ENCODE measurements at regions not wholly inside any gene's neighbourhood (a gene's known extent, or its start where the extent isn't known, plus 50 kb on each side); places are given as distances from the start of the nearest gene placed in this dataset.
"Not testable (repeated sequence)": the region's sequence is repeated elsewhere in the genome, so short reads cannot be mapped to it uniquely, and the experiment has no call there.

DNA sequence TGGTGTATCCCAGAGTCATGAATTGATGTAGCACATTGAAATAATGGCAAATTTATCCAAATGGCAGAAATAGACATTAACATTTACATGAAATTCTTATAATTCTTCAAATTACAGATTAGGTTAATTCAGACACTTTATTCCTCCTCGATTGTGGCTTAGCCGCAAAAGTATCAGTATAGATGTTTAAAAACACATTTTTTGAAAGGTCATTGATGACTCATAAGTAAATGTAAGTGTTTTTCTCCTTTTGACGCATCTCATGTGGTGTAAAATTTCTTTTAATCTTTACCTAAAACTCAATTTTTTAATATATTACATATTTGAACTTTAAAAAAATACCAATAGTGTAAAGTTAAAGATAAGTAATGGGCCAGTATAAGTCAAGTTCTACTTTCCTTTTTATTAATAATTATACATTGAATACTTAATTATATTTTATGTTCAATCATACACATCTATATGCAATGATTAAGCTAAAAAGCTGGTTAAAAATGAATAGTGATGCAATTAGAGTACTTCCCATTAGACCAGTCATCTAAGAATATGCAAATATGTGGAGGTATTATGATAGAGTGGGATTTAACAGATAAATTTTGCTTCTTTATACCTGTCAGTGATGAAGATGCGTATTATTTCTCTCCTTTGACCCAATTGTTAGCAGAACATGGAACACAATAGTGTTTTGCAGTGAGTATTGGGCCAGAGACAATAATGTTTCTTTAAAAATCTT, 678.1 kb upstream of the DPPA4 start:
- DNase-seq = no peak

DNA sequence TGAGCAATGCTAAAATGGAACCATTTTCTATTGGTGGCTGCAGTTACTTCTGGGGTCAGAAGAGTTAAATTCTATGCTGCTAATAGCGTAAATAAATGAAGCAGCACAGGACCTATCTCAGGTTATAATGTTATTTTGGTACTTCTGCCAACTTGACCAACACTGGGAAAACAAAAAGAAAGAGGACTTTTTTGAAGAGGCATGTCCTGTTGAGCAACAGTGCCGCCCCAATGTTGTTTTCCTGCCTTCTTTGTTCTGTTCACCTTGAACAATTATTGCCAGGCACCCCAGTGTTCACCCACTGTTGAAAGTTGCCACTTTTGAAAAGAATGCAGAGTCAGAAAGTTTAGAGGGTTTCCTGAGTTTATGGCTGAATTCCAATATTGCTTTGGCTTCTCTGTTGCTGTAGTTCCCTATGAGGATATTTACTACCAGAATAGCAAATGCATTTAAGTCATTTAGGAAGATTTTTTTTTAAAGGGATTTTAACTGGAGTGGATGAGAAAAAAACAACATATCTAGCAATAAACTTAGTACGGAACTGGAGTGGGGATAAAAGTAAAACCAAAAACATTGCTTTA, 679.0 kb upstream of the DPPA4 start:
- no peak for DNase-seq

DNA sequence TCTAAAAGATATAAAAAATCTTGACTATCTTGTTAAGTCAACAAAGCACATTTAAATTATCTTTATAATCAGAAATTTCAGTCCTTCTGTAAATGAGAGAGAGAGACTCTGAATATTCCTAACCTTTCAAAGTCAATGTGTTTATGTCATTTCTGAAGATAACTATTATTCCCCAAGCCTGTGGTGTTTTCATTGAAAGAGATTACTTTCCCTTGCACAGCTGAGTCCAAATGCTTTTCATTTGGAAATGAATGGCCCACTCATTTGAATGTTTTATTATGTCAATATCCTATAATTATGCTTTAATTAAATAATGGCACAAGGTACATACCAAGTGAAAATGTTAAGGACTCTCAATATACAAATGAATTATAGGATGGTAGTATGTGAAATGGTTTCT, 680.0 kb upstream of the DPPA4 start:
- DNase-seq = no peak

DNA sequence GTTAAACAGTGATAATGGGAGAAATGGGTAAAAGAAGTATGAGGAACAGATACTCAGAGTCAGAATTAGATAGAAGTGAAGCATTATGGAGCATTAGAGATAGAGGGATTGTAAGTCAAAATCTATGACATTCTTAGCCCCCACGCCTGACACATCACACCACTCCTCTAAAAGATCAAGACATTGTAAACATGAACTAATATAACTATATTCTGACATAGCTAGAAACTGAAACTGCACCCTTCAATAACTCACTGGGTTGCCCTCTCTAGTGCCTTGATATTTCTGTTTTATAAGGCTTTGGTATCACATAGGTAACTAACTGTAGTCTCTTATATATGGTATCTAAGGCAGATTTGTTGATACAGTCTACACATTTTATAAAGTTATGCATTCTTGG, 684.3 kb upstream of the DPPA4 start:
- no peak for DNase-seq

DNA sequence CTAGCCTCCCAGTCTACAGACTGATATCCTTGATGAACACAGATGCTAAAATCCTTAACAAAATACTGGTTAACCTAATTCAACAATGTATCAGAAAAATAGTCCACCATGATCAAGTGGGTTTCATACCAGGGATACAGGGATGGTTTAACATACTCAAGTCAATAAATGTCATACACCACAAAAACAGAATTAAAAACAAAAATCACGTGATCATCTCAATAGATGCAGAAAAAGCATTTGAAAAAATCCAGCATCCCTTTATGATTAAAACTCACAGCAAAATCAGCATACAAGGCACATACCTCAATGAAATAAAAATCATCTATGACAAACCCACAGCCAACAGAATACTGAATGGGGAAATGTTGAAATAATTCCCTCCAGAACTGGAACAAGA, 685.7 kb upstream of the DPPA4 start:
- not testable (repeated sequence) for DNase-seq

DNA sequence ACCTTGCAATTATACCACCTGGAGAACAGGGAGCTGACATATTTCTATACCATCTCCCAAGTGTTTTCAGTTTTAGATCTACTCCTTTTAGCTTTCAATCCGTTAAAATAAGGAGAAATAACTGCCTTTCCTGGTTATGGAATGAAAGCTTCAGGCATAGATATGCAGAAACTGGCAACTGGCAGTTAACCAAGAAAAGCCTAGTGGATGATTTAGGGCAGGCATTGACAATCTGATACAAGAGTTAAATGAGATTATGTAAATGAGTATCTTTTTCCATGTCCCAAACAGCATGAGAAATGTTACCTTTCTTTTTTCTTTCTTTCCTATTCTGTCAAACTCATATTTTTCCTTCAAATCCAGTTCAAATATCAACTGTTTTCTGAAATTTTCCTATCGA, 689.1 kb upstream of the DPPA4 start:
- no peak for DNase-seq

DNA sequence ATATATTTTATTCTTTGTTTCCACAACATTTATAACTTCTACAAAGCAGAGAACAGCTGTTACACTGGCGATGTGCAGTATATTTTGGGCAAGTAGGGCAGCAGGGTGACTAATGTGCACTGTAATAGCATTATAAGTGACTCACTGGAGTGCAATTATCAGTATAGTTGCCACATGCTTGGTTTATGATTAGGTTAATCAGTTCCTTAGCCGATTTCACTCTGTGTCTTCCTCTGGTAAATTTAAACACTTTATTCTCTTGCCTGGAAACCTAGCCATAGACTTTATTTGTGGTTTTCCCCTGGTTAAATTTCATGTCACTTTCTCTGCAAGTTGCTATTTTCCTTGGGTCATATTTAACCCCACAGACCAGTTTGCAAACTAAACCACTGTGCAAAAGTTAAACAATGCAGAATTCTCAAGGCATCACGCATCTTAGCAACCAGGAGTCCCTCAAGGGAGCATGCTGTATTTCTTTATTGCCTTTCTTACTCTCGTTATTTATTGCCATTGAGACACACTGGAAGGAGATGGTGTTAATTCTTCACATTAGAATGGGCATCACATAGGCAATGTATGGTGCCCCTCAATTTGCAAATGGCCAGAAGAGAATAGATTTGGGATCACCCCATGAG, 690.2 kb upstream of the DPPA4 start:
- no peak for DNase-seq

DNA sequence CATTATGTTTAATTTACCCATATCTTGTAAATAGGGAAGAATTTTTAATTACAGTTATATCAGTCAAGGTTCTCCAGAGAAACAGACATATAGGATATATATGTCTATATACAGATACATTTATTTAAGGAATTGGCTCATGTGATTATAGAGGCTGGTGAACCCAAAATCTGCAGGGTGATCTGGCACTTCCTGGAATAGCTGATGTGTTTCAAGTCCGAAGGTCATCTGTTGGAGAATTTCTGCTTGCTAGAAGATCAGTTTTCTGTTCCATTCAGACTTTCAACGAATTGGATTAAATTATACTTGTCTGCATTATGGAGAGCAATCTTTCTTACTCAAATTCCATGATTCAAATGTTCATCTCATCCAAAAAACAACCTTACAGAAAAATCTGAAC, 694.6 kb upstream of the DPPA4 start:
- DNase-seq = no peak

DNA sequence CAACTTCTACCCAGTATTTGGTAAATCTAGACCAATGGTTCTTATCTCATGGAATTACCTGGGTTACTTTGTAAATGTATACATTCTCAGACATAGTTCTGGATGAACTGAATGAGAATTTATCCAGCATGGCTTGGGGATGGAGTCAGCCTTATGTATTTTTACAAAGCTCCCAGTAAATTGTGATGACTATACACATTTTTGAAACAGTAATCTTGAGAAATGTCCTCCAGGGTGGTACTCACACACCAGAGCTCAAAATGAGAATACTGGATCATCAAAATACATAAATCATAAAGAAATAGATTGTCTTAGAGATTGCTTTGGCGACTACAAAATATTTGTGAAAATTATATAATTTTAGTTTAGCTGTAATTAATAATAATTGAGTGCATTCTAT, 722.1 kb upstream of the DPPA4 start:
- DNase-seq = no peak

DNA sequence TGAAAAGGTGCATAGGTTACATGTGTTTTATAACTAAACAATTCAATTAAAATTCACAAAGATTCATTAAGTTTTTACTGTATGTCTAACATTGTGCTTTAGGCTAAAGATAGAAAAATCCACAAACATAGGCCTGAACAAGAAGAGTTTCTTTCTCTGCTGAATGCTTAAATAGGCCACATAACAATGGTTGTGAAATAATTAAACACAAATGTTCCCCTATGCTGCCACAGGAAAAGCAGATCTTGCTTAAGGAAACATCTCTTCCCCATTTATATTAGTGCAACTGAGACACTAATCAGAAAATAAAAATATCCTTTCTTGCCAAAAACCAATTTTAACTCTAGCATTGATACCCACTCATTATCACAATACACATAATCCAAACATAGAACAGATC, 725.4 kb upstream of the DPPA4 start:
- DNase-seq = no peak

DNA sequence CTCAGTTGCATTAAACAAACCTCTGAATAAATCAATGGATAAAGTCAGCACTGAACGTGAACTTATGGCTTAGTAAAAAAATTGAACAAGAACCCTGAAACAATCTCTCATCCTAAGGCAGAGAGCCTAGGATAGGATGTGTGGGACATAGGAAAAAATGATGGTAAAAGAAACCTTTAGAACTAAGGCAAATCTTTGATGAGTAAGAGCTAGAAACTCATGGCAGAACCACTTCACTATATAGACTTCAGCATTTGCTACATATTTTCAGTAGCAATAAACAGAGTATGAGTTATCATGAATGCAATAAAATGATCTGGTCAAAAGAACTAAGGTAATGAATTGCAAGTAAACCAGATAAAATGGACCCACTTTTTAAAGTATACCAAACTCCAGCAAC, 725.8 kb upstream of the DPPA4 start:
- no peak for DNase-seq

DNA sequence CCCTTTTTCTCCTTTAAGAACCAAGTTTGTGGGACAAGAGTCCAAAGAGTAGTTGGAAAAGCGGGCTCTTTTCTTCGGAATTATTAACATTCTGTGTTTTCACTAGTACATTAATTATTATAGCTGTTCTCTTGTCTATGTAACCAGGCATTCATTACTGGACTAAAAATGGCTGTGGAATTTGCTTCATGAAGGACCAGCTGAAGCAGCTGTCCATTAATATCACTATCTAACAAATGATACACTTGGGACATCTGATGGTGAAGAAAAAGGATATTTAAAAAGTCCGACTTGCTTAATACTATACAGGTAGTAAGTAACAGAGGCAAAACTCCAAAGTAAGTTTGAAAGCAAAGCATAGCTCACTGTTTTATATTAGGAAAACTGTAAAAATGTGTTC, 728.9 kb upstream of the DPPA4 start:
- no peak for DNase-seq

DNA sequence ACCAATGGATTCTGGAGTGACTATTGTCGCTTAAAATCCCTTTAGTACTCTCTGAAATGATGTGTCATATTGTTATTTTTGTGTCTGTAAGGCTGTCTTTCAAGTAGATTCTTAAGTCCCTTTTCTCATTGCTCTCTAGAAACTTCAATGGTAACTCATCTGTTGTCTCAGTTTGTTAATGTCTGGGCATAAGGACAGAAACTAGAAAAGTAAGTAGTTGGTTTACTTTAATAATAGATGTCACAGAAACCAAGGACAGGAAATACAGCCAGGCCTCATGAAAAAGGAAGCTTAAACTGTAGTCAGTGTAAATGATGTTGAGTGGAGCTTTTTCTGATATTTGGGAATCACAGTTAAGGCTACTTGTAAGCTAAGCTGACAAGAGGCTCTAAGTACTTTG, 730.2 kb upstream of the DPPA4 start:
- no peak for DNase-seq

DNA sequence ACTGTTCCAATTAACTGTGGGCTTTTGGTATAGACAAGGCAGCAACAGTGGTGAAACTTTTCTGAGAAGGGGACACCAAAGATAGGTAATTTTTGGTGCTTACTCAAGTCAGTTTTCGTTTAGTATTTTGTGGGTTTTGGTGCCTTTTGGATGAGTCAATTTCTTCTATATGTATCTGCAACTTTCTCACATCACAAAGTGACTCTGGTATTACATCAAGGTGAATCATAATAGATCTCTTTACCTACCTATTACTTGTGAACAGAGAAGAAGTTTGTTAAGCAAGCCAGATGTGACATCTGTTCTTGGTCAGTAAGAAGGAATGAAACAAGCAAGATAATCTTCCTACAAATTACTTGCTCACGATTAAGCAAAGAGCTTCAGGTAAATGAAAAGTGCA, 732.4 kb upstream of the DPPA4 start:
- no peak for DNase-seq

DNA sequence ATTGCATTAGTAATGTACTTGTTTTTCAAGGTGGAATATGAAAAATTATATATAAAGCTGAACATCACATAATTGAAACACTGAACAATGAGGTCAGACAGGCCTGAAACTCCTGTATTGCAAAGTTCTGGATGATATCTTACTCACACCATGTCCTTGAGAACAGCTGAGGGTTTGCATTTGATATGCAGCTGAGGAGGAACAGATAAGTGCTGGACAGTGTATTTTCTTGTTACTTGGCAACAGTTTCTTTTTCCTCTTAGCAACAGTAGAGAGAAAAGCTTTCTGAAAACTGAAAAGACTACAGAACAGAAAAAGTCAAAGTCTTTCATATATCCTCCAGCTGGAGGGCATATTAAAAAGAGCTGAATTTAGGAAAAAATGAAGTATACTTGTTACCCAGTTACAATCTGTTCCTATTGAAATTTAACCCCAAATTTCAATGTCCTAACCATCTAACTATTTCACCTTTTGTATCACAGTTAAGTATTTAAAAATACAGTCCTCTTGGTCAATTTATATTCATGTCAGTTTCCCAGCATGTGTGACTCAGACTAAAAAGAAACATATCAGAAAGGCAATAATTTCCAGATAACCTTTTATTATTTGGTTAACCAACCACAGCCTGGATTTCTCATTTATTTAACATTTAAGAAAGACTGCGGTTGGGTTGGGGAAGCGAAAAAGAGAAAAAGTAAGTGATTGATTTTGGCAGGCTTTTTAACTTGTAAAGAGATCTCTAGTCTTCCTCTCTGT, 733.0 kb upstream of the DPPA4 start:
- no peak for DNase-seq

DNA sequence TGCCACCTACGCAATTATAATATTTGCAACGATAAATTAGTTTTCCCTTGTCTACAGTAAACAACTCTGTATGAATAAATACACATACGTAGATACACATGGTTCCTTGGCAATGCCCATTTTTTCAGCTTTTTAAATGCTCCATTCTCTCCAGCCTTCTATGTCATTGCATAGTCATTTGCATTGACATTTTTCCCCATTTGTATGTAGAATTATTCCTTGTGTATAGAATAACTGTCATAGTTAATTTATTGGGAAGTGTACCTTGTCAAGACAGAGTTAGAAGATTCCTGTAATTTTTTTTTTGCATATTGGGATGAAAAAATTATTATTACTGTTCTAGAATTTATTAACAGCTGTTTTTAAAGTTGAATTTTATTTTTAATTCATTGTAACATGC, 736.7 kb upstream of the DPPA4 start:
- no peak for DNase-seq

DNA sequence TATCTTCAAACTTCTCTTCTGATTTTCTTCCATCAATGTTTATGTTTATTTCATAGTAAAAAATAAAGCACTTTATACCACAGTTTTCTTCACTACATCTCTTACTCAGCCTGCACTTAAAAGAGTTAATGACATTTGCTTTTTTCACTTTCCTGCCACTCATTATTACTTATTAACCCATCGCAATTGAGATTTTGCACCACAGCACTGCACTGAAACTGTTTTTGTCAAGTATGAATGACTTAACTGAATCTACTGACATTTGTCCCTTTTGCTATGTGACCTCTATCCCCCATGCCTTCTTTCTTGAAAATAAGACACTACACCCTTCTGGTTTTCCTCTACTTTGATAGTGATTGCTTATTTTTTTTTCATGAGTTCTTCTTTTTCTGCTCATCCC, 739.7 kb upstream of the DPPA4 start:
- no peak for DNase-seq

DNA sequence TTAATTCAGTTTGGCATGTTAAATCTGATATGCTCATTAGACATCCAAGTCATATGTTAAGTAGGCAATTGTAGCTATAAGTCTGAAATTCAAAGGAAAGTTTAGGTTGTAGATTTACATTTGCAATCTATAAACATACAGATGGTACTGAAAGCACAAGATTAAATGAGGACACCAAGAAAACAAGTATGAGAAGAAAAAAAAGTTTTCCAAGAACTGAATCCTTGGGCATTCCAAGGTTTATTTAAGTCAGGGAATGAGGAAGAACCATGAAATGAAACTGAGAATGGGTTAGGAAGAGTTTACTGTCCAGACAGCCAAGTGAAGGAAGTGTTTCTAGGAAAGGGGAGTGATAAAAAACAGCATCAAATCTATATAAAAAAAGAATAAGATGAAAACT, 756.1 kb upstream of the DPPA4 start:
- no peak for DNase-seq

DNA sequence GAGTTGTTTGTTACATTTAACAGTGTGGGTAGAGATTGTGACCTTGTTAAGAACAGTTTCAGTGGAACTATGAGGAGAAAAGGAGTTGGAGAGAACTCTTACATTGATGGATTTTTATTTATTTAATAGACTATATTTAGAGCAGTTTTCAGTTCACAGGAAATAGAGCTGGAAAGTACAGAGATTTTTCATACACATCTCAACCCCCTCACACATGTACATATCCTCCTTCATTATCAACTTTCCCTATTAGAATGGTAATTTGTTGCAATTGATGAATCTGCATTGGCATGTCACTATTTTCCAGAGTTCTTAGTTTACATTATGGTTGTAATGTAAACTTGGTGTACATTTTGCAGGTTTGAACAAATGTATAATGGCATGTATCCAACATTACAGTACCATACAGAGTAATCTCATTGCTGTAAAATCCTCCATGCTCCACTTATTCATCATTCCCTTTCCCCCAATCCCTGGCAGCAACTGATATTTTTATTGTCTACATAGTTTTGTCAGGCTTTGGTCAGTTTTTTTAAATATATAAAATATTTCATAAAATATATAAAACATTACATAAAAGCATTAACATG, 756.6 kb upstream of the DPPA4 start:
- no peak for DNase-seq

DNA sequence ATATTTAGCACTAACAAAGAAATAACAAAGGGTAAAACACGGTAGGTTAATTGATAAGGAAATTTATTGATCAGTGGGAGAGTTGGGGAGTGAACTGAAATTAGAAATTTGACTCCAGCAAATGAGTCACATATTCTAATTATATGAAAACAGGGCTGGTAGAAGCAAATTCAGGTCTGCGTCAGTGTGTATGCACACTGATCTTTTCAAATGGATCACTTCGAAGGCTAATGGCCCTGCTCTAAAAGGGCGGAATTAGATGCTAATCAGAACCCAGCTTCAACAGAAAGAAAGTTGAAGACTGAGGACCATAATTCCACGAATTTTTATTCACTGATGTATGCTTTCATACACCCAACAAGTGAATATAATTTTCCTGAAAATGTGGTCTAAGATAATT, 762.4 kb upstream of the DPPA4 start:
- DNase-seq = no peak

DNA sequence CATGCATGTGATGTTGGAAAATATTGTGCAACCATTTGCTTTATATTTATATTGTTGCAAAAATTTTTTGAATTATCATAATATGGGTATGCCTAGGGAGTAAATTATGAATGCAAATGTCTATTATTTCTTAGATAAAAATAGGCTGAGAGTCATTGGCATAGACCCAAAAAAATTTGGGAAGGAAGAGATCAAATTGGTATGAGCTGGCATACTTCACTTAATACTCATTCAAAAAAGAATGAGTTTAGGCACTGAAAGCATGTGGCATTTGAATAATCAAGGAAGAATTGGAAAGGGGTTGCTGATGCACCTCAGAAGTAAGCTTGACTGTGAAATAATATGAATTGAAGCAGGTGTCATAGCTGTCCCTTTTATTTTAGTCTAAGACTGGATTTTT, 764.0 kb upstream of the DPPA4 start:
- DNase-seq = no peak

DNA sequence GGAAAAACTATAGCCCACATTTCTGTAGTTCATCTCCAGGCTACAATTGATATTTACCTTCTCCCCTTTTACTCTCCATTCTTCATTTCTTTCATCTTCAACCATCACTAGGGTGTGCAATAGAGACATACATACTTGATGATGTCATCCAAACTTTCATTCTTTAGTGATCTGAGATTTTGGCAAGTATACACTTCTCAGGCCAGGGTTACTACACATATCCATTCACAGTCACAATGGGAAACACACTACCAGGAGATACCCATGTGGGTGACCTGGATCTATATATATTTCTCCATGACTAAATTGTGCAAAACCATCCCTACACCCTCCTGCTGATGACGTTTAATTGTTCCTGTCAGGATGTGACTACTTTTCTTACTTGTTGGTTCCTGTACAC, 769.5 kb upstream of the DPPA4 start:
- no peak for DNase-seq

DNA sequence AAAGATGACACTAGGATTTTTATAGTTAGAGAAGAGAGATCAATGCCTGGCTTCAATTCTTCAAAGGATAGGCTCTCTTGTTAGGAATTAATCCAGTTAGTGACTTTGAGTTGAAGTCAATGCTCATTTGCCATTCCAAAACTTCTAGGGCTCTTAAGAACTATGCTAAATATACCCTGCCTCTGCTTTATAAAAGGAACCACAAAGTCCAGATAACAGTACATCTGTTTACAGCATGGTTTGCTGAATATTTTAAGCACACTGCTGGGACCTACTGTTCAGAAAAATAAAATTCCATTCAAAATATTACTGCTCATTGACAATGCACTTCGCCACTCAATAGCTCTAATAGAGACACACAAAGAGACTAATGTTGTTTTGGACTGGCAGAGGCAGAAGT, 786.6 kb upstream of the DPPA4 start:
- DNase-seq = no peak

DNA sequence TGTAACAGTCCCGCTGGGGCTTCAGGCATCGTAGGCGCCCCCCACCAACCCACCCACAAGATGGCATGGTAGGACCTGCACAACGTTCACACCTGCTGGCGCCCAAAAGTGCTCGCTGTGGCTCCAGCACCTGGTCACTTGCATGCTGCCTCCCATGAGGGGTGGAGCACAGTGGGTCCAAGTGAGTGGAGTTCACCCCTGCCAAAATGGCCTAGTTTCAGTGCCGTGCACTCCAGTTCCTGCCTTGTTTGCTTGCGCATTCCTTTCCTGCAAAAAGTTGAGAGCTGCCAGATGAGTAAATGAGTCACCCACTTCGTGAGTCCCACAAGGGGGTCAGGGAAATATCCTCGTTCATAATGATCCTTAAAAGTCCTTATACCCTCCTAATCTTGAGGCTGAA, 788.7 kb upstream of the DPPA4 start:
- DNase-seq = no peak
